SU-DHL-6 (cell line): ENCODE measurements at regions not wholly inside any gene's neighbourhood (a gene's known extent, or its start where the extent isn't known, plus 50 kb on each side); places are given as distances from the start of the nearest gene placed in this dataset.

ENCODE experiments used
- EZH2phosphoT487 ChIP-seq: fragments of 200-600 bp; sonication (generic), shearing (Covaris generic); conservative IDR thresholded peaks from 2 replicates; pipeline ENCODE4 v1.6.1; 2018; ENCODE audit warnings: mild to moderate bottlenecking, antibody characterized with exemption, low read length, moderate library complexity, mixed read lengths
- TF ChIP-seq, protein P1 (sequence below): fragments of 200-600 bp; sonication (generic); IDR thresholded peaks from one replicate; pipeline ENCODE4 v1.5.1; 2017; ENCODE audit warnings: antibody characterized with exemption, mild to moderate bottlenecking, low read length, moderate library complexity; ENCODE audit not compliant: insufficient read depth, poor library complexity, severe bottlenecking

DNA sequence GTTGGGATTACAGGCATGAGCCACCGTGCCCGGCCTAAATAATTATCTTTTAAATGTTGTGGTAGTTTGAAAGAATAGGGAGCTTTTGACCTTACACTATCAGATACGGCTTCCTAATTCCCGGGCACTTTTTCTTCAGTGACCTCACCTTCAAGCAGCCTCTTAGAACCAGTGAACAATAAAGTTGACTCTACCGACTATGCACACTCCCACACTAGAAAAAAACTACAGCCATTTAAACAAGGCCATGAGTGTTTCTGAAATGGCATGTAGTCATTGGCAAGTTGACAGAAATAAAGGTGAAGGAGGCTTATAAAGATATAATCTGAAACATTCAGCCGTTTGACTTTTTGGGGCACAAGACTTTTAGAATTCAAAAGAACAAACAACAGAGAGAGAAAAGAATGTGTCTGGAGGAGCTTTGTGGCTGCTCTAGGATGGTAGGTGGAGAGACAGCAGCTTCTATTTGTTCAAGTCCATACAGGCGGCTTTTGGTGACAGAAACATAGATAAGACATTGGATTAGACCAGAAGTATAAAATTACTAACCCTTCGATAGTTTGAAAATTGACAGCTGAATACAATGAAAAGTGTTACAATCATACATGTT, 75.2 kb downstream of the GJA1 start:
- TF ChIP-seq, protein P1, sequence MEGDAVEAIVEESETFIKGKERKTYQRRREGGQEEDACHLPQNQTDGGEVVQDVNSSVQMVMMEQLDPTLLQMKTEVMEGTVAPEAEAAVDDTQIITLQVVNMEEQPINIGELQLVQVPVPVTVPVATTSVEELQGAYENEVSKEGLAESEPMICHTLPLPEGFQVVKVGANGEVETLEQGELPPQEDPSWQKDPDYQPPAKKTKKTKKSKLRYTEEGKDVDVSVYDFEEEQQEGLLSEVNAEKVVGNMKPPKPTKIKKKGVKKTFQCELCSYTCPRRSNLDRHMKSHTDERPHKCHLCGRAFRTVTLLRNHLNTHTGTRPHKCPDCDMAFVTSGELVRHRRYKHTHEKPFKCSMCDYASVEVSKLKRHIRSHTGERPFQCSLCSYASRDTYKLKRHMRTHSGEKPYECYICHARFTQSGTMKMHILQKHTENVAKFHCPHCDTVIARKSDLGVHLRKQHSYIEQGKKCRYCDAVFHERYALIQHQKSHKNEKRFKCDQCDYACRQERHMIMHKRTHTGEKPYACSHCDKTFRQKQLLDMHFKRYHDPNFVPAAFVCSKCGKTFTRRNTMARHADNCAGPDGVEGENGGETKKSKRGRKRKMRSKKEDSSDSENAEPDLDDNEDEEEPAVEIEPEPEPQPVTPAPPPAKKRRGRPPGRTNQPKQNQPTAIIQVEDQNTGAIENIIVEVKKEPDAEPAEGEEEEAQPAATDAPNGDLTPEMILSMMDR, result no peak
- no peak for TF ChIP-seq EZH2phosphoT487
